Heart left ventricle (tissue), 16 donors: ENCODE measurements at regions not wholly inside any gene's neighbourhood (a gene's known extent, or its start where the extent isn't known, plus 50 kb on each side); places are given as distances from the start of the nearest gene placed in this dataset.

Source experiments
- ATAC-seq, 4 donors: fragments of 200-7000 bp; cut with Tn5 transposase; one replicate each; pipeline ENCODE4 v1.9.1; 2020 to 2022; ENCODE audit warnings: moderate library complexity in 4 of 4, mild to moderate bottlenecking in 3 of 4, moderate number of reproducible peaks in 1 of 4
- DNase-seq, 5 donors: peaks; one replicate each; pipeline ENCODE4 v3.0.0-alpha.2; 2020
- H3K27ac ChIP-seq, 12 donors: fragments of 200-600 bp; sonication (generic) in 4 of 12; one replicate each; pipeline versions ENCODE4 v1.5.0 to v1.8.0; 2016 to 2022; ENCODE audit warnings: mild to moderate bottlenecking in 2 of 12
- H3K27me3 ChIP-seq, 9 donors: fragments of 200-600 bp; sonication (generic) in 2 of 9; one replicate each; pipeline versions ENCODE4 v1.5.1 to v1.8.0; 2016 to 2022; ENCODE audit warnings: mild to moderate bottlenecking in 3 of 9
- H3K36me3 ChIP-seq, 9 donors: fragments of 200-600 bp; sonication (generic) in 2 of 9; one replicate each; pipeline versions ENCODE4 v1.5.0 to v1.8.0; 2018 to 2022; ENCODE audit warnings: mild to moderate bottlenecking in 2 of 9
- H3K4me1 ChIP-seq, 12 donors: fragments of 200-600 bp; sonication (generic) in 4 of 12; one replicate each; pipeline versions ENCODE4 v1.5.0 to v1.8.0; 2016 to 2022; ENCODE audit warnings: mild to moderate bottlenecking in 3 of 12
- H3K4me3 ChIP-seq, 12 donors: fragments of 200-600 bp; sonication (generic) in 4 of 12; one replicate each; pipeline versions ENCODE4 v1.5.0 to v1.8.0; 2017 to 2022; ENCODE audit warnings: mild to moderate bottlenecking in 9 of 12, moderate library complexity in 4 of 12
- H3K9me3 ChIP-seq, 12 donors: fragments of 200-600 bp; sonication (generic) in 4 of 12; one replicate each; pipeline versions ENCODE4 v1.5.0 to v1.8.0; 2016 to 2022; ENCODE audit warnings: mild to moderate bottlenecking in 1 of 12
- POLR2A ChIP-seq, 2 donors: fragments of 450-650 bp; IDR thresholded peaks; one replicate each; pipeline ENCODE4 v1.6.1; 2017; ENCODE audit warnings: antibody characterized with exemption in 2 of 2, mild to moderate bottlenecking in 2 of 2, moderate library complexity in 2 of 2
- WGBS, 4 donors: extraction: QIAGEN DNeasy Blood & Tissue Kit in 2 of 4; methylation state at CpG; one replicate each; pipeline versions ENCODE4 v1.1.5 to v1.1.7; 2013 to 2018; 5-methylcytosine and 5-hydroxymethylcytosine counted together
- intact Hi-C, 10 donors: fragments of 100-400 bp; cut with DNase I; formaldehyde crosslinking; loops; one replicate each; pipeline versions ENCODE4 v1.11.1 to v1.14.2; 2022
- TF ChIP-seq, protein P1 (sequence below), 12 donors: fragments of 200-600 bp; sonication (generic) in 4 of 12; IDR thresholded peaks; one replicate each; pipeline versions ENCODE4 v1.5.0 to v1.8.0; 2018 to 2022; ENCODE audit warnings: antibody characterized with exemption in 12 of 12, mild to moderate bottlenecking in 5 of 12
- donor health status: ischemic (EF 13 %, LVEDD 7.1; RV severe dilation, severe dysfunction).
- donor health status: healthy with polysubstance abuse.
- donor health status: DM: no; HTN: yes; CAD: no.
- donor health status: DM: no; HTN: no; CAD: no.
- donor health status: ischemic (EF 25% LVEDD 6.9; RV normal size, moderate dysfunction).
- donor health status: ischemic (EF 25% LVEDD 5.7; RV mildly dilated, moderate dysfunction).
- donor health status: healthy.
- donor health status: DM: yes; HTN: yes; CAD: no.
- donor health status: ischemic (EF 35%, LVEDD 5.7; RV mildly dilated, moderate dysfunction).
- donor health status: nonischemic (EF 11% LVEDD 7.7; RV severe dilation, severe dysfunction).
- donor health status: DM: yes; HTN: yes; CAD: no.
- donor health status: PGD.
- donor health status: ischemic (EF 29% LVEDD 5.4; RV normal size, mild dysfunction).
- donor health status: nonischemic (EF 23%, LVEDD 6.1; RV moderate dilation, normal function).

DNA sequence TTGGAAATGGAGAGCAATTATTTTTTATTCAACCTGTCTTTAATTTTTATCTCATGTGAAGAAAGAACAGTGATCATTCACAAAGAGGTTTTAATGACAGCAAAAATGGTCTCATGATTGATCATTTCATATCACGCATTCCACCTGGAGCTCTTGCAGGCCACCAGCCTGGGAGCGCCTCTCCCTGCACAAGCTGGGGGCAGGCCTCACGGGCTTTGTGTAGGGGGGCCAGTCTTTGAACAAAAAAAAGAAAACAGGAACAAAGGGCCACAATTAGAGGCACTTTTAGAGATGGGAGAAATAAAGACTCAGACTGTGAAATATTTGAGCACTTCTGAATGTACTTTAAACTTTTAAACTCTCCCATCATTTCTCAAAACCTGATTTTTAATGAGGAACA lies 232.9 kb downstream of the CHD9NB start:
- DNase-seq: no peak
- intact Hi-C loops: no loop called here
- no peak for TF ChIP-seq POLR2A (IDR thresholded peaks at IDR 0.05)
- TF ChIP-seq, protein P1, sequence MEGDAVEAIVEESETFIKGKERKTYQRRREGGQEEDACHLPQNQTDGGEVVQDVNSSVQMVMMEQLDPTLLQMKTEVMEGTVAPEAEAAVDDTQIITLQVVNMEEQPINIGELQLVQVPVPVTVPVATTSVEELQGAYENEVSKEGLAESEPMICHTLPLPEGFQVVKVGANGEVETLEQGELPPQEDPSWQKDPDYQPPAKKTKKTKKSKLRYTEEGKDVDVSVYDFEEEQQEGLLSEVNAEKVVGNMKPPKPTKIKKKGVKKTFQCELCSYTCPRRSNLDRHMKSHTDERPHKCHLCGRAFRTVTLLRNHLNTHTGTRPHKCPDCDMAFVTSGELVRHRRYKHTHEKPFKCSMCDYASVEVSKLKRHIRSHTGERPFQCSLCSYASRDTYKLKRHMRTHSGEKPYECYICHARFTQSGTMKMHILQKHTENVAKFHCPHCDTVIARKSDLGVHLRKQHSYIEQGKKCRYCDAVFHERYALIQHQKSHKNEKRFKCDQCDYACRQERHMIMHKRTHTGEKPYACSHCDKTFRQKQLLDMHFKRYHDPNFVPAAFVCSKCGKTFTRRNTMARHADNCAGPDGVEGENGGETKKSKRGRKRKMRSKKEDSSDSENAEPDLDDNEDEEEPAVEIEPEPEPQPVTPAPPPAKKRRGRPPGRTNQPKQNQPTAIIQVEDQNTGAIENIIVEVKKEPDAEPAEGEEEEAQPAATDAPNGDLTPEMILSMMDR (IDR thresholded peaks at IDR 0.05): no peak
- H3K4me1 ChIP-seq: no peaks in the 10 kb centered on the region
- H3K27me3 ChIP-seq: no peaks in the 10 kb centered on the region
- no peaks in the 10 kb centered on the region for H3K9me3 ChIP-seq
- WGBS, 4 donors: 77 to 82% (median 78%) methylated on average over 3 of the region's 3 CpGs
- no peaks in the 10 kb centered on the region for H3K36me3 ChIP-seq
- no peak overlapping the region for H3K27ac ChIP-seq
- H3K4me3 ChIP-seq: no peak overlapping the region
- no peak for ATAC-seq

DNA sequence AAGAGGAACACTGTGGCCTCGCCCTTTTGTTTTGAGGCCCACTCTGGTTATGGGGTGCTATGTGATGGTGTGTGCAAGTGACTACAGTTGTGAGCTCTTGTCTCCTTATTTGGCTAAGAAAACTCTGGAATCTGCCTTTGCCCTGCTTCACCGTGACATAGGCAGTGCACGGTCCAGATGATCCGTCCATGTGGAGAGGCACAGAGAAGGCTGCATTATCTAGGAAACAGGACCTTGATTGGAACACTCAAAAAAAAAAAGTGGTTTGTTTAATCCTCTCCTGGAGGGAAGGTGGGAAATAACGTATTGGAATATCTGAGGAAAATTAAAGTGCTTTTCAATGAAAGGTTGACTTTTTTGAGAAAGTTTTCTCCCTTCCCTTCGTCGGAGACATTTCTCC lies 233.3 kb downstream of the CHD9NB start:
- TF ChIP-seq, protein P1 (IDR thresholded peaks at IDR 0.05): no peak
- TF ChIP-seq POLR2A (IDR thresholded peaks at IDR 0.05): no peak

GRCh38 chr16:52817696-52818095 lies 235.0 kb downstream of the CHD9NB start:
- Histone ChIP-seq H3K27me3 (no peaks in the 10 kb centered on the region), H3K4me1 (peaks cover 0 to 3% (median 0%) of the 10 kb centered on the region in 12 donors), H3K27ac (no peak overlapping the region), H3K4me3 (no peak overlapping the region), H3K9me3 (no peaks in the 10 kb centered on the region), H3K36me3 (no peaks in the 10 kb centered on the region)
- WGBS, 4 donors: 45 to 55% (median 49%) methylated on average over 6 of the region's 6 CpGs
- TF ChIP-seq, protein P1 (IDR thresholded peaks at IDR 0.05): no peak
- TF ChIP-seq POLR2A (IDR thresholded peaks at IDR 0.05): no peak
- ATAC-seq (no peak), DNase-seq (no peak)
- intact Hi-C loops: no loop called here

More for the DNA sequence above, 233.3 kb downstream of the CHD9NB start:
- Histone ChIP-seq H3K4me3 (no peak overlapping the region), H3K4me1 (no peaks in the 10 kb centered on the region), H3K9me3 (no peaks in the 10 kb centered on the region), H3K27ac (no peak overlapping the region), H3K27me3 (no peaks in the 10 kb centered on the region), H3K36me3 (no peaks in the 10 kb centered on the region)
- intact Hi-C loops: no loop called here
- no peak for ATAC-seq
- no peak for DNase-seq
- 79 to 88% (median 85%) methylated on average over 7 of the region's 7 CpGs for WGBS, 4 donors

DNA sequence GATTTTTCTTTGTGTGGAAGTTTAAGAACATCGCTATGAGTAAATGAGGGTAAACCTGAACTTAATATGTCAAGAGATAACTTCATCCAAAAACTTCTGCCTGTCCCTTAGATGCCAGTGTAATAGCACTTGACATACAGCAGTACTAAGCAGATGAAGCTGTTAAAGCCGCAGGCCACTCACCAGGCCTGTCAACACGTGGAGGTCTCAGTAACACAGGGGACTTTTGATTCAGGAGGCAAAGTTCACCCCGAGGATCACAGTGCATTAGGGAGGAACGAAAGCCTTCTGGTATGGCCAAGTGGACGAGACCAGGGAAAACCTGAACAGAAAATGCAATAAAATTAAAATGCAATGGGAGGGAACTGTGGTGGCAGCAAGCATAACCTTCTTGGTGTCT lies 235.7 kb downstream of the CHD9NB start:
- Histone ChIP-seq H3K4me3 (no peak overlapping the region), H3K27ac (no peak overlapping the region), H3K4me1 (peaks cover 0 to 3% (median 0%) of the 10 kb centered on the region in 12 donors), H3K27me3 (peaks cover 0 to 4% (median 0%) of the 10 kb centered on the region in 9 donors), H3K9me3 (no peaks in the 10 kb centered on the region), H3K36me3 (no peaks in the 10 kb centered on the region)
- no peak for TF ChIP-seq POLR2A (IDR thresholded peaks at IDR 0.05)
- TF ChIP-seq, protein P1 (IDR thresholded peaks at IDR 0.05): no peak
- DNase-seq (no peak), ATAC-seq (no peak)
- WGBS, 4 donors: 28 to 37% (median 31%) methylated on average over 6 of the region's 6 CpGs
- intact Hi-C loops: no loop called here
